Astrocyte of the cerebellum (primary cell): ENCODE measurements at regions not wholly inside any gene's neighbourhood (a gene's known extent, or its start where the extent isn't known, plus 50 kb on each side); places are given as distances from the start of the nearest gene placed in this dataset.

Experiments used
- DNase-seq: peaks from one replicate; pipeline ENCODE4 v3.0.0-alpha.2; 2011; ENCODE audit warnings: low read depth
- H3K4me3 ChIP-seq: 2 replicates; pipeline ENCODE4 v1.5.1; 2011; ENCODE audit warnings: mild to moderate bottlenecking, low read depth, low read length, moderate library complexity
- in situ Hi-C: cut with HindIII; loops from 2 replicates; pipeline ENCODE4 v1.10.0; 2017; ENCODE audit warnings: low sequenced_read_pairs
- TF ChIP-seq, protein P1 (sequence below): IDR thresholded peaks from 2 replicates; pipeline ENCODE4 v1.5.1; 2012; ENCODE audit warnings: low read length, low read depth, moderate library complexity, mild to moderate bottlenecking; ENCODE audit errors: missing control alignments

DNA sequence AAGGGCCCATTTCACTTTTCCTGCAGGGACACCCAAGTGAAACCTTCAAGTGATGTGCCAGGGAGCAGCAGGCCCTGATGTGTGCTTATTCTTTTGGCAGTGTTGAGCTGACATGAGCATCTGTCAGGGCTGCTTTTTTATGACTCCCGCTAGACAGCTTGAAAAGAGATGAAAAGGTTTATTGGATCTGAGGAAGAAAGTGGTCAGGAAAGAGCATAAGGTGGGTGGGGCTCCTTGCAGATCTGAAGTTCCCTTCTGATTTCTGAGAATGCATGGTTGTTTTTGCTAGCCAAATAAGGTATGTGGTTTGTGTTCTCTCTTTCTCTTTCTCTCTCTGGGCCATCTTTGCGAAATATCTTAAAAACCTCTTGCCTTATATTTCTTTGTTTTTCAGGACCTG, 316.1 kb downstream of the DMRT2 start:
- DNase-seq, result no peak
- in situ Hi-C loops, result no loop called here
- no peak overlapping the region for H3K4me3 ChIP-seq
- TF ChIP-seq, protein P1, sequence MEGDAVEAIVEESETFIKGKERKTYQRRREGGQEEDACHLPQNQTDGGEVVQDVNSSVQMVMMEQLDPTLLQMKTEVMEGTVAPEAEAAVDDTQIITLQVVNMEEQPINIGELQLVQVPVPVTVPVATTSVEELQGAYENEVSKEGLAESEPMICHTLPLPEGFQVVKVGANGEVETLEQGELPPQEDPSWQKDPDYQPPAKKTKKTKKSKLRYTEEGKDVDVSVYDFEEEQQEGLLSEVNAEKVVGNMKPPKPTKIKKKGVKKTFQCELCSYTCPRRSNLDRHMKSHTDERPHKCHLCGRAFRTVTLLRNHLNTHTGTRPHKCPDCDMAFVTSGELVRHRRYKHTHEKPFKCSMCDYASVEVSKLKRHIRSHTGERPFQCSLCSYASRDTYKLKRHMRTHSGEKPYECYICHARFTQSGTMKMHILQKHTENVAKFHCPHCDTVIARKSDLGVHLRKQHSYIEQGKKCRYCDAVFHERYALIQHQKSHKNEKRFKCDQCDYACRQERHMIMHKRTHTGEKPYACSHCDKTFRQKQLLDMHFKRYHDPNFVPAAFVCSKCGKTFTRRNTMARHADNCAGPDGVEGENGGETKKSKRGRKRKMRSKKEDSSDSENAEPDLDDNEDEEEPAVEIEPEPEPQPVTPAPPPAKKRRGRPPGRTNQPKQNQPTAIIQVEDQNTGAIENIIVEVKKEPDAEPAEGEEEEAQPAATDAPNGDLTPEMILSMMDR, result no peak

DNA sequence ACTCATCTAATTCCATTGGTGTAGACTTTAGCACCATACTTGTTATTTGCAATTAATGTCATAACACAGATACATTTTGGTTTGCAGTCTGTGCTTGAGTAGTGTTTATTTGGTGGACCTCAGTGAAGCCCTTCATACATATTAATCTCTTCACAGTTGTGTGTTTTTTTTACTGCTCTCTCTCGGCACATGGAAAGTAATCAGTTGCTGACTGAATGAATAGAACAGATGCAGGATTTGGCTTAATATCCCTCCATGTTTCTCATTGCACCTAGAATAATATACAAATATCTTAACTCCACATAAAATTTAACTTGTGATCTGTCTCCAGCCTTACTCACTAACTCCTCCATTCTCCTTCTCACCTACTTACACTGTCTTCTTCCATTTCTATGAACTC, 319.1 kb downstream of the DMRT2 start:
- in situ Hi-C loops, result no loop called here
- no peak for DNase-seq
- TF ChIP-seq, protein P1, result no peak
- H3K4me3 ChIP-seq, result no peak overlapping the region

DNA sequence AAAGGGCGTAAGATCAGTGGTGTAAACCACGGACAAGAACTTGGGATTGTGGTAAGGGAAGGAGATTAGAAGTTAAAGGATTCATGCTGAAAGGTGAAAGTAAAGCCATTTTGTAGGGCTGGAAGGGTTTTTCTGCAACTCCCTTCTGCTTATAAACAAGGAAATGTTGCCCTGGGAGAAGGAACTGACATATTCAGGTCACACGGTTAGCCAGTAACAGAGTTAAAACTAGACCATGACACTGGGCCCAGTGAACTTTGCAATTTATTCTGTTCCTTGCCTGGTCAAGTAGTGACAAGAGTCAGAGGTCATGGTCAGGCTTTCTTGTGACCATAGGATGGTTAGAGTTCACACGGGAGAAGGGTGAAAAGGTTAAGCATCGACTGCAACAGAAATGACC, 323.3 kb downstream of the DMRT2 start:
- DNase-seq, result no peak
- H3K4me3 ChIP-seq, result no peak overlapping the region
- TF ChIP-seq, protein P1, result no peak
- in situ Hi-C loops, result no loop called here

DNA sequence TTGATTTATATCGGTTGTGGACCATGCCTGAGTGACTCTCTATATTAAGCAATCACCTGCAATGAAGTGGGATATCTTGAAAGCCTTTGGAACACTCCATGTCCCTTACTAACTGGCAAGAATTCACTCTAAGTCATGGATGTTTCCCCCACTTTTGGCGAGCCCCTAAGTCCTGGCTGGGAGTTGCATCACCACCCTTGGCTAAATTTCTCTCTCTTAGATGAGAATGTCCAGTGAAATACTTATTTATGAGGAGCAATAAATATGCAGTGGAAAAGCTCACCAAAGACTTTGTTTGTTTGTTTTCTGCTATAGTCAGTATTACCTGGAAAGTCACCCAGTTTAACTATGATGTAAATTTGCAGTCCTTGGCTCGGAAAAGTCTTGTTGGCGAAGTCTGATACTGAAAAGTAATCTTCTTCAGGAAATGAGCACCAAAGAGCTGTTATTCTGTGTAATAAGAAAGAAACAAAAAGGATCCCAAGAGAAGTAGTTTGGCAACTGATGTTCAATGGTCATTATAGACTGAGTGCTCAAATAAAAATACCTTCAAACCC, 333.8 kb downstream of the DMRT2 start:
- TF ChIP-seq, protein P1, result no peak
- no peak overlapping the region for H3K4me3 ChIP-seq
- in situ Hi-C loops, result no loop called here
- DNase-seq, result no peak

DNA sequence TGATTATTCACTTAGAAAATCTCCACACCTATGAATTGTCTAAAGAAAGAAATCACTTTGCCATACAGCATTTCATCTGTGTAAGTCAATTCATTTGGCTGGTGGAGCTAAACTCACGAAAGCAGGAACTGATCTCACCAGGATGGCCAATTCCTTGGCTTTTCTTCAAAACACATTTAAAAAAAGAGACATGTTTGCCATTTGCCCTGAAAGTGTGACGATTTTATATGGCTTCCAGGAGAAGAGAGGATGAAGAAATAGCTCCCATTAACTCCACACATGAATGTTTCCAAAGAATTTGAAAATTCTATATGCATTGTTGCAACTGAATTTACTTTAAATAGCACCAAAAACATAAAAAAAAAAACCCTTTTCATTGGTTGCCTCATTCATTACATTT, 334.7 kb downstream of the DMRT2 start:
- DNase-seq, result no peak
- H3K4me3 ChIP-seq, result no peak overlapping the region
- TF ChIP-seq, protein P1, result no peak
- in situ Hi-C loops, result no loop called here

DNA sequence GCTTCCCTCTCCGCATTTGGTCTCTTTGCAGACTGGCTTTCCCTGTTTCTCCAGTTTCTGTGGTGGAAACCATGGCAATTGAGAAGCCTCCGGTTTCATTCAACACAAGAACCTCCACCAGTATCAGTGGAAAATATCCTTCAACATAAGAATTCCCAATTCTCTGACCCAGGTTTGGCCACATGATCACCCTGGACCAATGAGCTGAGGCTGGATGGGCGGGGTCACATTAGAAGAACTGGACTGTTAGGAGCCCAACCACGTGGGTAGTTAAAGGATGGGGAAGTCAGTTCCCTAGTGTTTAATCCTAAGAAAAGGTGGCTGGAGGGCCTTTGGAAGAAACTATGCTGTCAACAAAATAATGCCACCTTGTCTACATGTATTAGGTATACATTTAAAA, 336.3 kb downstream of the DMRT2 start:
- no peak for DNase-seq
- TF ChIP-seq, protein P1, result no peak
- in situ Hi-C loops, result no loop called here
- no peak overlapping the region for H3K4me3 ChIP-seq

DNA sequence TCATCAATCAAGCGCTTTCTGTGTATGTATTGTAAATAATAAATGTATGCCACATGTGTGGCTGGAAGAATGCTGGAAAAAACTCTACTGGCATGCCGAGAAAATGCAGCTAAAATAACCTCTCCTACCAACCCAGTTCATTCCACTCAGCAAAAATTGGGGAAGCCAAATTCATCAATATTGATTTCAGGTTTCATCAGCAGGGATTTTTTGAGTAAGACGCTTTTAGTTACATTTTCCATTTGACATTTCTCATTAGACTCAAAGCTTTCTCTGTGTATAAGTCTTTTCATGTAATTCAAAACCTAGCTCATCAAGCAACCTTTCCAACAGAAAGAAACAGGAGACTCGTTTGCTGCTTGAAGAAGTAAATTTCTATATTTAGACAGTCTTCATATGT, 338.1 kb downstream of the DMRT2 start:
- in situ Hi-C loops, result no loop called here
- DNase-seq, result no peak
- TF ChIP-seq, protein P1, result no peak
- no peak overlapping the region for H3K4me3 ChIP-seq
